ENCODE measurements at regions not wholly inside any gene's neighbourhood (a gene's known extent, or its start where the extent isn't known, plus 50 kb on each side); places are given as distances from the start of the nearest gene placed in this dataset.
A peak's percentile ranks its signal among the peaks of the same experiment; 100 is the strongest.

DNA sequence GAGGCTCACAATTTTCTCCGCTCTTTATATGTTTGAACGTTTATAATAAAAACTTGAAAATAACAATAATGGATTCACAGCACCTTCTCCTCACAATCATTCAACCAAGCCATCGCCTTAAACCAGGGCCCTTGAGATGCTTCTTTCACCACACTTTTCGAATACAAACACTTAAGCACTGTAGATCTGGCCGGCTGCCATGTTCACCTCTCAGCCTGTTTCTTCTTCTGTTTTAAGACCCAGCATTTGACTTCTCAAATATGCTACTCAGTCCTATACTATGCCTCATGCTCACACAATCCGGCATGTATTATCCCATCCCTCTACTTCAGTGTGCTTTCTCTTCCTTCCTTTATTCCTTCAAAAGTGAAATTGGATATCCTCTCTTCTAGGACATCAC is 280.6 kb downstream of the TFEC start:
- Histone ChIP-seq H3K9ac (ENCODE audit: low read length) (no peak overlapping the region), H3F3A (ENCODE audit: insufficient read depth, low read length) (no peaks in the 10 kb centered on the region), H2AFZ (ENCODE audit: low read length) (no peak overlapping the region), H3K36me3 (ENCODE audit: insufficient read depth, low read length) (no peaks in the 10 kb centered on the region), H3K9me3 (ENCODE audit: low read length) (no peaks in the 10 kb centered on the region), H3K27ac (ENCODE audit: low read depth, low read length, poor library complexity, severe bottlenecking) (no peak overlapping the region), H3K9me2 (ENCODE audit: low read depth, low read length) (no peaks in the 10 kb centered on the region; the same call in 1 of the 2 replicates), H3K4me2 (ENCODE audit: low read length) (no peak overlapping the region), H3K79me2 (ENCODE audit: insufficient read depth, low read length) (no peaks in the 10 kb centered on the region), H4K20me1 (ENCODE audit: insufficient read depth, low read length) (no peaks in the 10 kb centered on the region), H3K4me1 (ENCODE audit: insufficient read depth, low read length, severe bottlenecking) (no peaks in the 10 kb centered on the region), H3K4me3 (ENCODE audit: low read depth, low read length, poor library complexity, severe bottlenecking) (no peak overlapping the region), H3K27me3 (ENCODE audit: insufficient read depth, low read length) (no peaks in the 10 kb centered on the region)
- no peak for TF ChIP-seq CTCF (IDR thresholded peaks at IDR 0.05; ENCODE audit: low read length)
- no peak for TF ChIP-seq EZH2 (IDR thresholded peaks at IDR 0.05; ENCODE audit: borderline replicate concordance, low read length)

DNA sequence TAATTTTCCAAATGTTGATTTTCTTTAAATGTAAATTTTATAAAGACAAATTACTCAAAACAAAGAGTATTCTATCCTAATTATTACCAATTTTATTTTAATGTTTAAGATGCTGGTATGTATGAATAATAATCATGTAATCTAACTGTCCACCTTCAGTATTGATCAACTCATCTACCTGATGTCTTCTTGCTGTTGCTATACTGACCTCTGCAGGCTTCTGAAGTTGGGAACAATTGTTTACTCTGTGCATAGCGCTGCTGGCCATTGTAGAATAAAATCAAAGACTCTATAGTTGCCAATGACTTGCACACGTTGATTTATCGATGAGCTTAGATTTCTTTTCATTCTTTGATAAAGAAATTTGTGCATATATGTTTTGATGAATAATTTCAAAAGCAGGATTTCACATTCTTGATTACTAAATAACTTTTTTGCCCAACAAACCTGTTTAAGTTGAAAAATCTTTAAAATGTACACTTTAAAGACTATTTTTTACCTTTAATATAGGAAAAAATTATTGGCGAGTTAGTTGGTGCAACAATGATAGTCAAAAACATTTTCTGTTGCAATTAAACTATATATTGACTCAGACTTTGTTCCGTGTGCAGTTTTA is 282.3 kb downstream of the TFEC start:
- TF ChIP-seq EZH2 (IDR thresholded peaks at IDR 0.05; ENCODE audit: borderline replicate concordance, low read length) (no peak), CTCF (IDR thresholded peaks at IDR 0.05; ENCODE audit: low read length) (peak; percentile 42)
- Histone ChIP-seq H3F3A (ENCODE audit: insufficient read depth, low read length) (no peaks in the 10 kb centered on the region), H3K79me2 (ENCODE audit: insufficient read depth, low read length) (no peaks in the 10 kb centered on the region), H3K36me3 (ENCODE audit: insufficient read depth, low read length) (no peaks in the 10 kb centered on the region), H3K27ac (ENCODE audit: low read depth, low read length, poor library complexity, severe bottlenecking) (no peak overlapping the region), H3K9ac (ENCODE audit: low read length) (no peak overlapping the region), H3K9me3 (ENCODE audit: low read length) (no peaks in the 10 kb centered on the region), H3K9me2 (ENCODE audit: low read depth, low read length) (peaks cover 5% of the 10 kb centered on the region), H3K4me1 (ENCODE audit: insufficient read depth, low read length, severe bottlenecking) (no peaks in the 10 kb centered on the region), H2AFZ (ENCODE audit: low read length) (no peak overlapping the region), H3K27me3 (ENCODE audit: insufficient read depth, low read length) (no peaks in the 10 kb centered on the region), H3K4me2 (ENCODE audit: low read length) (no peak overlapping the region), H4K20me1 (ENCODE audit: insufficient read depth, low read length) (no peaks in the 10 kb centered on the region), H3K4me3 (ENCODE audit: low read depth, low read length, poor library complexity, severe bottlenecking) (no peak overlapping the region)

- H3F3A ChIP-seq (ENCODE audit: insufficient read depth, low read length): no peaks in the 10 kb centered on the region
- H2AFZ ChIP-seq (ENCODE audit: low read length): no peak overlapping the region
- H3K9ac ChIP-seq (ENCODE audit: low read length): no peak overlapping the region
- no peaks in the 10 kb centered on the region for H3K27me3 ChIP-seq (ENCODE audit: insufficient read depth, low read length)
- no peak overlapping the region for H3K27ac ChIP-seq (ENCODE audit: low read depth, low read length, poor library complexity, severe bottlenecking)
- H3K9me2 ChIP-seq (ENCODE audit: low read depth, low read length): peaks cover 5% of the 10 kb centered on the region
- H3K4me1 ChIP-seq (ENCODE audit: insufficient read depth, low read length, severe bottlenecking): no peaks in the 10 kb centered on the region
- no peaks in the 10 kb centered on the region for H3K36me3 ChIP-seq (ENCODE audit: insufficient read depth, low read length)
- no peaks in the 10 kb centered on the region for H4K20me1 ChIP-seq (ENCODE audit: insufficient read depth, low read length)
- TF ChIP-seq CTCF (IDR thresholded peaks at IDR 0.05; ENCODE audit: low read length): no peak
- TF ChIP-seq EZH2 (IDR thresholded peaks at IDR 0.05; ENCODE audit: borderline replicate concordance, low read length): no peak
- H3K79me2 ChIP-seq (ENCODE audit: insufficient read depth, low read length): no peaks in the 10 kb centered on the region
- H3K4me3 ChIP-seq (ENCODE audit: low read depth, low read length, poor library complexity, severe bottlenecking): no peak overlapping the region
- H3K9me3 ChIP-seq (ENCODE audit: low read length): no peaks in the 10 kb centered on the region
- no peak overlapping the region for H3K4me2 ChIP-seq (ENCODE audit: low read length)
Observed at GRCh38 chr7:115747174-115747573, 283.4 kb downstream of the TFEC start.

Data from OCI-LY1 (cell line).